ENCODE measurements at regions not wholly inside any gene's neighbourhood (a gene's known extent, or its start where the extent isn't known, plus 50 kb on each side); places are given as distances from the start of the nearest gene placed in this dataset.

- no peak for TF ChIP-seq CTCF (IDR thresholded peaks at IDR 0.05)
- no peak for TF ChIP-seq POLR2A (IDR thresholded peaks at IDR 0.05)
- TF ChIP-seq POLR2AphosphoS5 (IDR thresholded peaks at IDR 0.05) = no peak
- no peak for TF ChIP-seq EP300 (IDR thresholded peaks at IDR 0.05; ENCODE audit: low read depth)
Measured at GRCh38 chrX:8323356-8323755, 141.3 kb upstream of the VCX3B start.

Data from transverse colon (tissue), 4 donors.